PC-9 (cell line): ENCODE measurements at regions not wholly inside any gene's neighbourhood (a gene's known extent, or its start where the extent isn't known, plus 50 kb on each side); places are given as distances from the start of the nearest gene placed in this dataset.

Source experiments
- CTCF ChIP-seq: fragments of 200-600 bp; sonication (generic); conservative IDR thresholded peaks from 2 replicates; pipeline ENCODE4 v1.6.1; 2017; ENCODE audit warnings: mixed run types, antibody characterized with exemption, mild to moderate bottlenecking, moderate library complexity
- EZH2 ChIP-seq: fragments of 200-600 bp; sonication (generic); IDR thresholded peaks from 2 replicates; pipeline ENCODE4 v1.8.0; 2017; ENCODE audit warnings: antibody characterized with exemption, low read depth

DNA sequence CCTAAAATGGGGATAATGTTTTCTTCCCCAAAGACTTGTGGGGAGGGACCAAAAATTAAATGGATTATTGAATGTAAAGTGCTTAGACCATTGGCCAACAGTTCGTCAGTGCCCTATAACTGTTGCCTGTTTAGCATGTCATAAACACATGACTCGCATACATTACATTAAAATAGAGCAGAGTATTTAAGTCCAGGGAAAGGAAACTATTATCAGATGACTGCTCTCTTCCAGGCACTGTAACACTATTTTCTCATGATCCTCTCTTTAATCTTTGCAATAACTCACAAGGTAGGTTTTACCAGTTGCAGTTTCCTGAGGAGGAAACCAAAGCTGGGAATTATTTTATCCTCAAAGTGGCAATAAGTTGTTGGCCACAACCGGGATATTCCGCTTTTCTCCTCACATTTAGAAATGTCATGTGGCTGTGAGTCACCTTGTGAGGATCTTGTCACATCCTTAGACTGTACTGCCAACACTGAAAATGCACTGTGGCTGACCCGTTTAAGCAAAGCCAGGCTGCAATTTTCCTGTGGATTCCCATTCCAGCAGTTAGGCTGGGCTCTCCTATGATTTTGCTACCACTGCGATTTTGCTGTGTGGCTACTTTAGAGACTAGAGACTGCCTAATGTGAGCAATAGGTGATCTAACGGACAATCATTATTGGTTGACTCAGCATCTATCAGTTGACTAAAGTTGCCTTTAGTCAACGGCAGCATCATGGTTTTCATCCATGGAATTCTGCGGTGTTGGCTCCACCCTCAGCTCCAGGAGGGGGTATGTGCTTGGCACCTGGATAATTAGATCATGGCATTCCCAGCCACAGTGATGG lies 58.3 kb upstream of the DHX40 start:
- TF ChIP-seq CTCF (no peak), EZH2 (no peak)
